Fibroblast of pulmonary artery (primary cell): ENCODE measurements at regions not wholly inside any gene's neighbourhood (a gene's known extent, or its start where the extent isn't known, plus 50 kb on each side); places are given as distances from the start of the nearest gene placed in this dataset.

ENCODE experiments used
- DNase-seq: peaks from one replicate; pipeline ENCODE4 v3.0.0-alpha.2; 2010; ENCODE audit warnings: low read depth
- H3K4me3 ChIP-seq: replicated peaks from 2 replicates; pipeline ENCODE4 v1.5.1; 2011; ENCODE audit warnings: low read depth, mild to moderate bottlenecking, control low read depth, low read length, moderate library complexity
- TF ChIP-seq, protein P1 (sequence below): IDR thresholded peaks from 2 replicates; pipeline ENCODE4 v1.5.1; 2011; ENCODE audit warnings: mild to moderate bottlenecking, control low read depth, low read length, inconsistent platforms; ENCODE audit errors: missing control alignments

DNA sequence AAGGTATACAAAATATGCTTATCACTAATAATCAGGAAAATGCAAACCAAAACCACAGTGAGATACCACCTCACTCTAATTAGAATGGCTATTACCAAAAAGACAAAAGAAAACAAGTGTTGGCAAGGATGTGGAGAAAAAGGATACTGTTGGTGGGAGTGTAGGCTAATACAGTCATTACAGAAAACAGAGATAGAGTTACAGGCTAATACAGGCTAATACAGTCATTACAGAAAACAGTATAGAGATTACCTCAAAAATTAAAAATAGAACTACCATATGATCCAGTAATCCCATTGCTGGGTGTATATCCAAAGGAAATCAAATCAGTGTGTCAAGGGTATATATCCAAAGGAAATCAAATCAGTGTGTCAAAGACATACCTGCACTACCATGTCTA lies 238.4 kb downstream of the PLPP3 start:
- no peak for DNase-seq
- no peak overlapping the region for H3K4me3 ChIP-seq
- TF ChIP-seq, protein P1, sequence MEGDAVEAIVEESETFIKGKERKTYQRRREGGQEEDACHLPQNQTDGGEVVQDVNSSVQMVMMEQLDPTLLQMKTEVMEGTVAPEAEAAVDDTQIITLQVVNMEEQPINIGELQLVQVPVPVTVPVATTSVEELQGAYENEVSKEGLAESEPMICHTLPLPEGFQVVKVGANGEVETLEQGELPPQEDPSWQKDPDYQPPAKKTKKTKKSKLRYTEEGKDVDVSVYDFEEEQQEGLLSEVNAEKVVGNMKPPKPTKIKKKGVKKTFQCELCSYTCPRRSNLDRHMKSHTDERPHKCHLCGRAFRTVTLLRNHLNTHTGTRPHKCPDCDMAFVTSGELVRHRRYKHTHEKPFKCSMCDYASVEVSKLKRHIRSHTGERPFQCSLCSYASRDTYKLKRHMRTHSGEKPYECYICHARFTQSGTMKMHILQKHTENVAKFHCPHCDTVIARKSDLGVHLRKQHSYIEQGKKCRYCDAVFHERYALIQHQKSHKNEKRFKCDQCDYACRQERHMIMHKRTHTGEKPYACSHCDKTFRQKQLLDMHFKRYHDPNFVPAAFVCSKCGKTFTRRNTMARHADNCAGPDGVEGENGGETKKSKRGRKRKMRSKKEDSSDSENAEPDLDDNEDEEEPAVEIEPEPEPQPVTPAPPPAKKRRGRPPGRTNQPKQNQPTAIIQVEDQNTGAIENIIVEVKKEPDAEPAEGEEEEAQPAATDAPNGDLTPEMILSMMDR = no peak

GRCh38 chr1:56339786-56340465 lies 239.4 kb downstream of the PLPP3 start:
- no peak overlapping the region for H3K4me3 ChIP-seq
- TF ChIP-seq, protein P1 = no peak
- DNase-seq = peak; percentile 32

- DNase-seq = no peak
- TF ChIP-seq, protein P1 = no peak
- no peak overlapping the region for H3K4me3 ChIP-seq
Measured at GRCh38 chr1:56339093-56339492, 240.3 kb downstream of the PLPP3 start.

- H3K4me3 ChIP-seq = no peak overlapping the region
- no peak for DNase-seq
- TF ChIP-seq, protein P1 = no peak
Measured at GRCh38 chr1:56336982-56337381, 242.4 kb downstream of the PLPP3 start.

- DNase-seq = no peak
- no peak overlapping the region for H3K4me3 ChIP-seq
- TF ChIP-seq, protein P1 = no peak
Measured at GRCh38 chr1:56335394-56335793, 244.0 kb downstream of the PLPP3 start.

DNA sequence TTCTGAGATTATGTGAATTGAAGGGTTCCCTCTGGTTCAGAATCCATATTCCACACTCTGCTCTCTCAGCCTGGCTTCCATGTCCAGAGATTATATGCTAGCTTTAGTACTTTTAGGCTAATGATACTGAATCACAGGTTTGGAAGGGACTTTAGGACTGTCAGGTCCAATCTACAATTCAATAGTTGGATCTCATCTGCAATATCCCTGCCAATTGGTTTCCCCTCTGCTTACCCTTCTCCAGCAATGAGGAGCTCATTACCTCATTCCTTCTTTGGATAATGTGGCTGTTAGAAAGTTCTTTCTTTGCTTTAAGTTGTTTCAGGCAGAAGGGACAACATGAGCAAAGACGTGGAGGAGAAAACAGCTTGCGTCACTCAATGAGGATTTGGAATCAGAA lies 245.3 kb downstream of the PLPP3 start:
- no peak for DNase-seq
- TF ChIP-seq, protein P1 = no peak

GRCh38 chr1:56333461-56333860 lies 245.9 kb downstream of the PLPP3 start:
- DNase-seq = no peak
- H3K4me3 ChIP-seq = no peak overlapping the region
- TF ChIP-seq, protein P1 = no peak

More for the DNA sequence above, 245.3 kb downstream of the PLPP3 start:
- no peak overlapping the region for H3K4me3 ChIP-seq
